Peyer's patch (tissue), 4 donors: ENCODE measurements at regions not wholly inside any gene's neighbourhood (a gene's known extent, or its start where the extent isn't known, plus 50 kb on each side); places are given as distances from the start of the nearest gene placed in this dataset.

Experiments
- CTCF ChIP-seq, 6 experiments: fragments of 450-650 bp in 4 of 6; fragments of 200-600 bp in 2 of 6; sonication (generic) in 1 of 6; IDR thresholded peaks; one replicate each; pipeline ENCODE4 v1.5.1; 2017 to 2019; ENCODE audit warnings: antibody characterized with exemption in 6 of 6, mild to moderate bottlenecking in 3 of 6, moderate library complexity in 1 of 6
- POLR2A ChIP-seq, 2 donors: fragments of 450-650 bp; IDR thresholded peaks; one replicate each; pipeline ENCODE4 v1.5.1; 2017; ENCODE audit warnings: antibody characterized with exemption in 2 of 2, mild to moderate bottlenecking in 2 of 2, moderate library complexity in 2 of 2

DNA sequence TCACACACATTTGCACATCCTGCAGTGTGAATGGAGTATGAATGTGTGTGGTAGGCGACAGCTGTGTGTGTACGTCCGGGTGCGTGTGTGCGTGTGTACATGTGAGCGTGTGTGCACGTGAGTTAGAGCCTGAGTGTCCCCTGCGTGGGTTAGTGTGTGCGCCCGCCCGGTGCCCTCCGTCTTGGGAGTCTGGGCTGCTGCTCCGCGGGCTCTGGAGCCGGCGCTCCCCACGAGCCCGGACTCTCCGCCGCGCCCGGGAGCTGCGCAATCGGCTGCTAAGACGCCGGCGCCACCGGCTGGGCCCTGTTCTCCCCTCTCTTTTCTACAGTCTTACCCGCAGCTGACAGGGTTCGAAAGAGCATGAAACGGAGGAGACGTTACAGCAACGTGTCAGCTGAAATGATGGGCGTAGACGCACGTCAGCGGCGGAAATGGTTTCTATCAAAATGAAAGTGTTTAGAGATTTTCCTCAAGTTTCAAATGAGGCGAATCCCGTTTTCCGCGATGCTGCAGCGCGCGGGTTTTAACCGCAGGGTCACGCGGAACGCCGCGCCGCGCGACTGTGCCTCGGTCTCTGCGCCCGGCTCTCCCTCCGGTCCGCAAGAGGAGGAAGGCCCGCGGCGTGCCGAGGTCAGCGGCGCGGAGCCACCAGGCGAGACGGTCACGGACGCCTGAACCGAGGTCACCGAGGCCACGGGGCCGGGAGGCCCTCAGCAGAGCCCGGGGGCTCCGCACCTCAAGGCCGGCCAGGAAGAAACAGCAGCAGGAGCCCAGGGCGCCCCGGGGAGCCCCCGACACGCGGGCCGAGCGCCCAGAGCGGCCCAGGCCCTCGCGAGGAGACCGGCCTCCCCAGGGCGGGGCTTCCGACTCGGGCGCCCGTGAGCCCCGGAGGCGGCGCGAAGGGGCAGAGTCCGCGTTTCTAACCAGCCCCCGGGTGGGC lies 95.3 kb upstream of the BHLHE23 start:
- TF ChIP-seq CTCF (IDR thresholded peaks at IDR 0.05) (no peak), POLR2A (IDR thresholded peaks at IDR 0.05) (no peak)
